ENCODE measurements at regions not wholly inside any gene's neighbourhood (a gene's known extent, or its start where the extent isn't known, plus 50 kb on each side); places are given as distances from the start of the nearest gene placed in this dataset.
"Not testable (repeated sequence)": the region's sequence is repeated elsewhere in the genome, so short reads cannot be mapped to it uniquely, and the experiment has no call there.

DNA sequence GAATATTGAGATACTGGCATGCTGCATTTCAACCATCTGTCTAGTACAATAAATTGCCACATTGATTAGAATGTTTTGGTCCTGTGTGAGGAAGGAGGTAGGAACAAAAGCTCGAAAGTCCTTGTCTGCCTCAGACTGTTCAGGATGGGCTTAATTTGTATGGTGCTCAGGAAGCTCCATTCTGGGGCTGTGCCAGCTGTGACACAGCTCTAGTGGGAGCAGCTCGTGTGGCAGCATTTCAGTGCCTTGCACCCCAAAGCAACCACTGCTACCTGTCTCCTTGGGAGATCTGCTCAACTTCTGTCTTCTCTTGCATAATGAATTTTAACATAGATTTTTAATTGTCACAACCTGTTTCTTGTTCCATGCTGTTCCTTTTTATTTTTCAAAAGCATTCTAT, 144.4 kb upstream of the THUMPD2 start:
- DNase-seq: no peak

DNA sequence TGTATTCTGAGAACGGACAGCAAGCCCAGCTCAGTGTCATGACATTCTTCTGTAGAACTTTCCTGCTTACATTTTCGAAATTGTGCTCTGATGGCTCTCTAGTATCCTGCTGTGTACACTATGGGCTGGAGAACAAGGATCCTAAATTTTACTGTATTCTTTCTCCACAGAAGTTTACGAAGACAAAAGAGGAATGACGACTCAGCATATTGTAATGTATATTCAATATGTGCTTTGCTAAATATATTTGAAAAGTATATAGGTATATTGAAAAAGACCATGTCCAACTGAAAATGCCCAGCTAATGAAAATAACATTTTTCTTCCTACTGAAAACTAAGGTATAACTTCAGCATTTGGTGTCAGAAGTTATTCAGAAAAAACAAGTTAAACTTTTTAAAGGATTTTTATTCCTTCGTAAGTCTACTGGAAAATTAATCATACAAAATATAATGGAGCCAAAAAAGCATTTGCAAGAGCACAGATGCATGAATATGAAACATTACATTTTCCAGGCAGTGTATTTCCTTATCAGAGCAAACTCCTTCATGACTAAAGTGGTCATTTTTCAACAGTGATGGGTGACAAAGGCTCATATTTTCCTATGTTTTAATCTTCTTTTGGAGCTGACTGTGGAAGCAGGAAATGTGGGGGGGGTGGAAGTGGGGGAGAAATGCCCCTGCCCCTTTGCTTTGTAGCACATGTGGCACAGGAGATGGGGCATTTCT, 143.8 kb upstream of the THUMPD2 start:
- DNase-seq: no peak

DNA sequence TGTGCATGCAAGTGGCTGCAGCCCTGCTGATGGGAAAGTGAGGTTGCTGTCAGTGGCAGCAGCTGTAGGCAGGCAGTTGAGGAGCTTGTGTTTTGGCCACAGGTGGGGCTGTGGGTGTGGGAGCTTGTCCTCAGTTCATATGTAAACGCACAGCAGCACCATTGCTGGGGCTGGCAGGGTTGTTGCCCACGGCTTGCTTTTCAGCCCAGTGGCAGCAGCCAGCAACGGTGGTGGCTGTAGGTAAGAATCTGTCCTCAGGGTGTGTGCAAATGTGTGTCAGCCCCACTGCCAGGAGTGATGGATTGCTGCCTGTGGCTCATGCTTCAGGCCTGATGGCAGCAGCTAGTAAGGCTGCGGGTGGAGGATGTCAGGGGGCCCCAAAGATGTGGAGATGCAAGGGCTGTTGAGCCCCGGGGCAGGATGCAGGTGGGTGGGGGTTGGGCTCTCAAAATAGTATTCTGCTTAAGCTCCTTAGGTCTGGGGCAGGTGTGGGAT, 141.3 kb upstream of the THUMPD2 start:
- no peak for DNase-seq

DNA sequence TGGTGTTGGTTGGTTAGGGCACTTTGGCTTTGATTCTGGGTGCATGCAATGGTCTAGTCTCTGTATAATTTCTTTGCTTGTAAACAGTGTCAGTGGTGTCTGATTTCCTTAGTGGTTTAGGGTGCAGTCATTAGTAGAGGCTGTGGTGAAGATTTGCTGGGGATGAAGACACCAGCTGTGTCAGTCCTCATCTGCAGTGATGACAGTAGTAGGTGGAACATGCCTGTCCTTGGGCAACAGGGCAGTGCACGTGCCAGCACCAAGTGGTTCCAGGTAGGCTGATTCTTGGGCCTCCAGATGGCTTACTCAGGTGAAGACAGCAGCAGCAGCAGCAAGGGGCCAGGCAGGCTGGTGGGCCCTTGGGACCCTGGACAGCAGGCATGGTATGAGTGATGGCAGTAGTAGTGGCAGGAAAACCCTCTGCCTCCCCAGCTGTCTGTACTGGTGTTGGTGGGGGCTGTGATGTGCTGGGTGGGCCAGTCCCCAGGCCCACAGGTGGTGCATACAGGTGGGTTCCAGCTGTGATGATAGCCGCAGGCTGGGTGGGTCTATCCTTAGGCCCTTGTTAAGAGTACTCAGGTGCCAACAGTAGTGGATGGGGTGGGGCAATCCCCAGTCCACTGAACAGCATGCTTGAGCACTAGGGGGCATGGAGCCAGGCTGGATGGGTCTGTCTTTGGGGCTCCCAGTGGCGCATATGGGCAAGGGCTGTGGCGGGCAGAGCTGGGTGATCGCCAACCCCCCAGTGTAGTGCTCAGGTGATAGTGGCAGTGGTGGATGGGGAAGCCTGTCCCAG, 140.7 kb upstream of the THUMPD2 start:
- no peak for DNase-seq

DNA sequence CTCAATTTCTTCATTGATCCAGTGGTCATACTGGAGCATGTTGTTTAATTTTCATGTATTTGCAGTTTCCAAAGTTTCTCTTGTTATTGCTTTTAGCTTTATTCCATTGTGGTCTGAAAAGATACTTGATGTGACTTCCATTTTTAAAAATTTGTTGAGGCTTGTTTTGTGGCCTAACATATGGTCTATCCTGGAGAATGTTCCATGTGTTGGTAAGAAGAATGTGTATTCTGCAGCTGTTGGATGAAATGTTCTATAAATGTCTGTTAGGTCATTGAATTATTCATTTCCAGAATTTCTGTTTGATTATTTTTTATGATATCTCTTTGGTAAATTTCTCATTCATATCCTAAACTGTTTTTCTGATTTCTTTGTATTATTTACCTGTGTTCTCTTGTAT, 139.8 kb upstream of the THUMPD2 start:
- no peak for DNase-seq

DNA sequence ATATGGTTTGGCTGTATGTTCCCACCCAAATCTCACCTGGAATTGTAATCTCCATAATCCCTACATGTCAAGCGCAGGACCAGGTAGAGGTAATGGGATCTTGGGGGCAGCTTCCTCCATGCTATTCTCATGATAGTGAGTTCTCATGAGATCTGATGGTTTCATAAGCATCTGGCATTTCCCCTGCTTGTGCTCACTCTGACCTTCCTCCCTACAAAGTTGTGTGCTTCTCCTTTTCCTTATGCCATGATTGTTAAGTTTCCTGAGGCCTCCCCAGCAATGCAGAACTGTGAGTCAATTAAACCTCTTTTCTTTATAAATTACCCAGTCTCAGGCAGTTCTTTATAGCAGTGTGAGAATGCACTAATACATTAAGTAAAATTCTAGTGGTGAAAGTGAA, 138.3 kb upstream of the THUMPD2 start:
- not testable (repeated sequence) for DNase-seq

DNA sequence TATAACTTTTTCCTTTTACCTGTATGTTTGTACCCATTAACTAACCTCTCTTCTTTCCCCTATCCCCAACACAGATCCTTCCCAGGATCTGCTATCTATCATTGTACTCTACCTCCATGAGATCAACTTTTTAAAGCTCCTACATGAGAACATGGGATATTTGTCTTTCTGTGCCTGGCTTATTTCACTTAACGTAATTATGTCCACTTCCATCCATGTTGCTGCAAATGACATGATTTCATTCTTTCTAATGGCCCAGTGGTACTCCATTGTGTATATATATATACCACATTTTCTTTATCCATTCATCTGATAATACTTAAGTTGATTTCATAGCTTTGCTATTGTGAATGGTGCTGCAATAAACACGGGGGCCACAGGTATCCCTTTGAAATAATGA, 135.9 kb upstream of the THUMPD2 start:
- DNase-seq: no peak

DNA sequence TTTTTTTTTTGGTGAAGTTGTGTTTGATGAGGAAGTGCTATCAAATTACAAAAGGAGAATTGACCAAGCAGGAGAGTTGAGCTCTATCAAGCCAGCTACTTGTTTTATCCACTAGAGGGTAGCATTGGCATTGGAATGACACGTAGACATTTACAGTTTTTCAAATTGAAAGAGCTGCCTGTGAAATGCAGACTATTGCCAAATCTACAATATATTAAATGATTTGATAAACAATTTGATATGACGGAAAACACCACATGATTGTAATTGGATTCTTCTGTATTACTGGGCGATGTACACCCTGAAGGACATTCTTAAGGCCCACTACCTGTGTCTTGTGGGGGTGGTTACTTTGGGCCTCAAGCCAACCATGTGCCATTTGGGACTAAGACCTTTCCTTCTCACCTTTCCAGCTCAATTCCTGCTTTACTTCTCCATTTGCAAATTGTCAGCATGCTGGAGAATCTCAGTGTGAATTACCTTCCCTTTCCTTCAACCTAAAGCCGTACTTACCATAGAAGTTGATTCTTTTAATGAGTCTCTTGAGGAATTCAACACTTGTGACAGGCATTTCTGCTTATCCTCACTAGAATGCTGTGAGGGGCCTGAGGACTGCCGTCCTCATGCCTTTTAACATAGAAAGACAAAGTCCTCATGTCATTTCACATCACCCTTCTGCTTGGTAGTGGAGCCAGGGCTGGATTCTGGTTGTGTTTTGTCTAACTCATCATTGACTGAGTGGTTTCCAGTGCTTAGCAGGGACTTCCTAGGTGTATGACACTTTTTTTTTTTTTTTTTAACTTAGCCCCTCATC, 134.8 kb upstream of the THUMPD2 start:
- peak; percentile 39 for DNase-seq

DNA sequence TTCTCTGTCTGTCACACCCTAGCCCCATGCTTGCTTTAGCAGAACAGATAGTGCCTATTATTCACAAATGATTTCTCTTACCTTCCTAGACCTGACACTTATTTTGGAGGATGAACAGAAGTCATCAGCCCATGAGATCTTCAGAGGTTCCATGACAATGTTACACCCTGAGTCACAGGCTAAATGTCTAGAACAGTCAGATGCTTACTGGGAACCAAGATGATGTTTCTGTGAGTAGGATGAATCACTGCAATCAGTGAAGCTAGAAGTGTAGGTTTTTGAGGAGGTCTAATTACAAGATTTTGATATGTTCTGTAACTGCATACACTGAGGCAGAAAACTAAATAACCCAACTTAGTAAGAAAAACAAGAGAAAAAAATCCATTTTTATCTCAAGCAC, 123.0 kb upstream of the THUMPD2 start:
- no peak for DNase-seq

DNA sequence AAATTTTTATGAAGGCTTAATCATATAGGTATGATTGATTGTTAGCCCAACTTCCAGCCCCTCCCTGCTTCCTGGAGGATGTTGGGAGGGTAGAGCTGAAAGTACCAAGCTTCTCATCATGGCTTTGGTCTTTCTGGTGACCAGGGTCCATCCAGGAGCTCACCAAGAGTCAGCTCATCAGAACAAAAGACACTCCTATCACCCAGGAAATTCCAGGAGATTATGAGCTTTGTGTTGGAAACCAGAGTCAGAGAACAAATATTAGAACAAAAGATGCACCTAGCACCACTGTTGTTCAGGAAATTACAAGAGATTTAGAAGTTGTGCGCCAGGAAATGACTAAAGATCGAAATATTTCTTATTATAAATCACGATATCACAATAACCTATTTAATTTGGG, 119.9 kb upstream of the THUMPD2 start:
- DNase-seq: no peak

DNA sequence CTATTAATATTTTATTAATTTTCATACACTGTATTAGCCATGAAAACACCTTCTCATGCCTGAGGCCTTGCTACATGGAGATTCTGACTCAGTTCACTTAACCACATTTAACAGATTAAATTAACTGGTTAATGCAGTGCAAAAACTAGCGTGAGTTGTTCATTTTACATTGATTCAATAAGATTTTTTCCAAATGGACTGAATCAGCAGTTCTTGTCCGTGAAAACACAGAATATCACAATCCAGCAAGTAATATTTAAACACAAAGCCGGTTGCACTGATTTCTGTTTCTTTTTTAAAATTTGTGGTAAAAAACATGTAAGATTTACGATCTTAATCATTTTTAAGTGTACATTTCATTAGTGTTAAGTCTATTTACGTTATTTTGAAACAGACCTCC, 118.2 kb upstream of the THUMPD2 start:
- DNase-seq: no peak

DNA sequence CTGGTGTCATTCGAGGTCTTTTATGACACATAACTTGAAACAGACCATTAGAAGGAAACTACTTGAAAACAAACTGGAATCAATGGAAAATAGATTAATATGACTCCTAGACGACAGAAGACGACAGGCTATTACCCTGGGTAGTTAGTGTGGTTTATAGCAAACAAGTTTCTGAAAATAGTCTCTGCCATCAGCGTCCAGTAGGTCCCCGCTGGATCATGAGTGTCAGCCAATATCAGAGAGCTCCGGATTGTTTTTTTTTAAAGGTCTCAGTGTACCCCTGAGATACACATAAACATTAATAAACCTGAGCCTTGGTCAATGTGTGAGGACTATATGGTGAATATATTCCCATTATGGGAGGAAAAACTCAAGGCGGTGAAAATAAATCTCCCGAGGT, 115.0 kb upstream of the THUMPD2 start:
- DNase-seq: no peak

DNA sequence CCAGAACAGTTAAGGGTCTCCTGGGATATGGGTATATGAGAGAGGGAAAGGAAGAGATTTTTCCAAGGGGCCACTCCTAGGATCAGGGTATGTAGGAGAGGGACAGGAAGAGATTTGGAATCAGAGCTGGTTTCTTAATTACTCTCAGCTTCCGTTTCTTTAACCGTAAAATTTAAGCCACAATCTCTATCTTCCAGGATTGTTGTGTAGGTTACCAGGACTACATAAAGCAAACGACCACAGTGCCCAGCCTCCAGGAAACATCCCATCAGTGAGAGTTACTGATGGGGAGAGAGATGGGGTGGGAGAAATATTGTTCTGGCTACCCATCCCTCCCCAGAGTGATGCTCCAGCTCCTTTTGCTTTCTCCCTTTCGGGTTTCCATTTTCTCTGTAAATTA, 114.6 kb upstream of the THUMPD2 start:
- no peak for DNase-seq

DNA sequence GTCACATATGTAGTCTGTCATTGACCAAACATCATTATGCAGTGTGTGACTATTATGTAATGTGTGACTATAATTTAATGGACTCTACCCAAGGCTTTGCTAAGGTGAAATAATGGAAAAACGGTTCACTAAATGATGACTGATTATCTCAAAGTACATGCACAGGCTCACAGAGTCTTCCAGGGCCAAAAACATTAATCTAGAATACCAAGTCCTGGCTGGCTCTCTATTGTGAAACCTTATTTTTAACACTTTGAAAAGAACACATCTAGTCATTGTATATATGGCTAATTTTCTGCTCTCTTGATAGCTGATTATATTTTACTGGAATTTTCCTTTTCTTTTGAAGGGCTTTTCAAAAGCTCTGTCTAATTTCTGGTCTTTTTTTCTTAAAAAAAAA, 102.9 kb upstream of the THUMPD2 start:
- DNase-seq: no peak

DNA sequence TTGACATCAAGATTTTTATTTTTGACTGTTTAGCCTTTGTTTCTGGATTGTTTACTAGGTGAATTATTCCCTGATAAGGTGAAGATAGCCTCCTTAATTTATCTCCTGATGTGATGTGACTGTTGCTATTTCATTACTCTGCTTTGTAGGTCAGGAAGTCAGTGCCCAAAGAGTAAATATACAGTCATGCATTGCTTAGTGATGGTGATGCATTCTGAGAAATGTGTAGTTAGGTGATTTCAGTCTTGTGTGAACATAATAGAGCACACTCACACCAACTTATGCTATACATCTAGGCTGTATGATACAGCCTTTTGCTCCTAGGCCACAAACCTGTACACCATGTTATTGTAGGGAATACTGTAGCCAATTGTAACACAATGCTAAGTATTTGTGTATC, 102.4 kb upstream of the THUMPD2 start:
- no peak for DNase-seq

DNA sequence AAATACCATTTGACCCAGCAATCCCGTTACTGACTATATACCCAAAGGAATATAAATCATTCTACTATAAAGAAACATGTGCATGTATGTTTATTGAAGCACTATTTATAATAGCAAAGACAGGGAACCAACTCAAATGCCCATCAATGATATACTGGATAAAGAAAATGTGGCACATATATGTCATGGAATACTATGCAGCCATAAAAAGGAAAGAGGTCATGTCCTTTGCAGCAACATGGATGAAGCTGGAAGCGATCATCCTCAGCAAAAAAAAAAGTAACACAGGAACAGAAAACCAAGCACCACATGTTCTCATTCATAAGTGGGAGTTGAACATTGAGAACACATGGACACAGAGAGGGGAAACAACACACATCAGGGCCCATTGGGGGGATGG, 99.9 kb upstream of the THUMPD2 start:
- not testable (repeated sequence) for DNase-seq

DNA sequence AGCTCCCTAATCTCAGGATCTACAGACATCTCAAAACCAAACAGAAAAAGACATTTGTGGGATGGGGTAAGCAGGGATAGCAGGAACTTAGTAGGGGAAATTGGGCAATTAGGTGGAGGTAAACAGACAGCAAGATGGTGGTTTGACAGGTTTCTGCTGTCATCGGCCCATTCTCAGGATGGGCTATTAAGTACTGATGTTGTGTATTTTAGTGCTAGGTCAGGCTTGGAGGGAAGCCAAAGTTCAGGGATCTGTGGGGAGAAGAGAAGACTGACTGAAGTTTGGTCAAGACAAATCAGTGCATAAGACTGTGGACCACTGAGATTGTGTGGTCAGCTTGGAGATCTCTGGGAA, 96.8 kb upstream of the THUMPD2 start:
- no peak for DNase-seq

DNA sequence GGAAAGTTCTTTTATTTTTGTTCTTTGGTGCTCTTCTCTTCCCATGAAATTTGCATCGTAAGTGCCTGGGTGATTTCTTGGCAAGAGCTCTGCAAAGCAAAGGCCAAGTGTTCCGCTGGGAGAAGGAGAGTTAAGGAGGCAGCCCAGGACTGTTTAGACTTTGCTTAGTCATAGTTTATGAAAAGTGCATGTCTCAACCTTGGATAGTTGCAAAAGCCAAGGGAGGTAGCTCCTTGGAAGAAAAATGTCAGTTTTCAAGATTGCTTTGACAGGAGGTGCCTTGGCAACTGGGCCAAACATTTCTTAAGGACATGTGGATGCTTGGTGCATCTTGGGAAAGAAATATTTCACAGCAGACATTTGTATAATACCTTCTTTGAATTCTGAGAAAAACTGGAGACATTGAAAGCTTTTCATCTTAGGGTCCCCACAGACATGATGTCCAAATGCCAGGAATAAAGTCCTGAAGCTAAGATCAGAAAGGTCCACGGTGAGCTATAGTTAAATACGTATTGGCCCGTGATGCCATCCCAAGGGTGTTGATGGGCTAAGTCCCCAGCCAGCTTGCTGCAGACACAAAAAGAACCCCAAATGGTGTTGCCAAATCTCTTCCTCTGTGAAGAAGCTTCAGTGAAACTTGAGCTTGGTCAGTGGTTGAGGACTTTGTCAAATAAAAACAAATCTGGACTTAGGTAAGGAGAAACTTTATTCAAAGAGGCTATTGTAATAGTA, 96.3 kb upstream of the THUMPD2 start:
- DNase-seq: no peak

DNA sequence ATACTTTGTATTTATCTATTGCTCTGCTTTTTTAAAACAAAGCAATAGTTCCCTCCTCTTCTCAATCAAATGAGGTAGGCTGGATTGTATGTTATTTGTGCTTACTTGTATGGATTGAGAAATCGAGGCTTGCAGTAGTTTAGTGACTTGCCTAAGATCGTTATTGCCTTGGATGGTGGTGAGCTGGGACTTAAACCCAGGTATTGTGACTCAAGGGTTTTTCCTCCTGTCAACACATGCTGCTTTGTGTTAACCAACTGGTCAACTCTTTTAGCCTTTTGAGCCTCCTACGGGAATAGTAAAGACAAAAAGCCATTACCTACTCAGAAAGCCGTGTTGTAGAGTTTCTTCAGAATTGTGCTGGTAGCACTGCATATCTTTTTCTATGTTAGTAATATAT, 95.2 kb upstream of the THUMPD2 start:
- DNase-seq: no peak

DNA sequence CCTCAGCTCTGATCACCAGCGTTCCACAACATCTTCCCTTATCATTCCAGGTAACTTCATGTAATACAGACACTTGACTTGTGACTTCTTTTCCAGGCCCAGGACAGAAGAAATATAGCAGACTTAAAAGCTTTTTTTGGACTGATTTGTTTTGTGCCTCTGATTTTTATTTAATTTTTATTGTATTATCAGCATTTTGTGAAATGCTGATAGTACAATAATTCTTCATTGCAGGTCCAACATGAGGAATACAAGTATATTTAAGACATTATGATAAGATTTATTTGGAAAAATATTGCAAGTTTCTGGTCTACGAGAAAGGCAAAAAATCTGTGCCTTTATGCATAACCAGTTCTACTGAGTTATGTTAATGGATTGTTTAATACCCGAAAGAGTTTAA, 94.5 kb upstream of the THUMPD2 start:
- DNase-seq: no peak

DNA sequence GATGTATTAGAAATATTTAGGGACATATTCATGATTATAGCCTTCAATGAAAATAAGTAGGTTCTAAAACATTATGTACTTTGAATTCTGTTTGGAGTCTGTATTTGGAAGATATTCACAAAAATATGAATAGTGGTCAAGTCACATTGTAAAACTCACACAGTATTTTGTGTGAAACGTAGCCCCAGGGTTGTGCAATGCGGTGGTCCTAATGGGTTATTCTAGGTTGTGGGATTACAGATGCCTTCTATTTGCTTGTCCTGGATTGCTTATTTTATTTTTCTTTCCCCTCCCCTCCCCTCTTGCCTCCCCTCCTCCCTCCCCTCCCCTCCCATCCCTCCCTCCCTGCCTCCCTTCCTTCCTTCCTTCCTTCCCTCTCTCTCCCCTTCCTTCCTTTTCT, 93.7 kb upstream of the THUMPD2 start:
- no peak for DNase-seq

DNA sequence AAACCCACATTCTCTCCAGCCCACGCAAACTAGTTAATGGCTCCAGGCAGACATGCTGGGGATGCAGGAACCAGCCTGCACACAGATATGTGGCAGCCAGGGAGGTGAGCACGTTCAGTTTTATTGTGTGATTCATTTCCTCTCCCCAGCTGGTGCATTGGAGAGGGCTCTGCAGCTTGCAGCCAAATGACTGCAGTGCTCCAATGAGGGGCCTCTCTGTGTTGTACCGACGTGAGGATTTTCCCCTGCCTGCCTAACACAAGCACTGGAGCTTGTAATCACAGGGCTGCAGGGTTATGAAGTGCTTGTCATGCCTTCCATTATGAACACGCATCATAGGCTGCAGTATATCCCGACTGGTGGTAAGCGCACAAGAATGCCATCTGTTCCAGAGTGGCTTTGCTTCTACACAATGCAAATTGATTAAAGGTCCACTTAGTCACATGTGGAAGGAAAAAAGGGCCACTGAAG, 92.3 kb upstream of the THUMPD2 start:
- DNase-seq: no peak

DNA sequence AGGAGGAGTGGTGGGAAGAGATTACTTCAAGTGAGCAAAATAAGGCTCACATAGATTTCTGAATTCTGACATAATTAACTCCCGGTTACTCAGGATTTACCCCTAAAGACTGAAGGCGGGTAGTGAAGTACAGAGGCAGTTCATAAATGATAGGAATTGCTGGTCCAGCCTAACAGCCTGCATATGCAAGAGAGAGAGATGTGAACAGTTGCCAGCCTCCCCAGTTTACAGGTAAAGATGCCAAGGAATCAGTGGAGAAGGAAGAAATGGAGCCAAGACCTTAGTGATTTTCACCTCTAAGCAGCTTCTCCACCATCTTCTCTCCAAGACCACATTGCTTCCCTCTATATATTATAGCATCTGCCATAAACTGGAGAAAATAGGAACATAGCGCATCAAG, 91.8 kb upstream of the THUMPD2 start:
- no peak for DNase-seq
